Lower leg skin (tissue), 4 donors: ENCODE measurements at regions not wholly inside any gene's neighbourhood (a gene's known extent, or its start where the extent isn't known, plus 50 kb on each side); places are given as distances from the start of the nearest gene placed in this dataset.

Experiments
- DNase-seq, 2 donors: peaks; one replicate each; pipeline ENCODE4 v3.0.0-alpha.2; 2019; ENCODE audit warnings: low spot score in 2 of 2
- H3K4me3 ChIP-seq: fragments of 200-600 bp; sonication (generic); 2 replicates; pipeline ENCODE4 v1.5.1; 2017; ENCODE audit warnings: mild to moderate bottlenecking, low read depth; ENCODE audit not compliant: poor library complexity, severe bottlenecking
- POLR2A ChIP-seq, 2 donors: fragments of 450-650 bp; IDR thresholded peaks; one replicate each; pipeline ENCODE4 v1.6.1; 2016 to 2017; ENCODE audit warnings: antibody characterized with exemption in 2 of 2, mild to moderate bottlenecking in 1 of 2, moderate library complexity in 1 of 2
- WGBS, 2 donors: methylation state at CpG; one replicate each; pipeline ENCODE4 v1.1.5; 2018; 5-methylcytosine and 5-hydroxymethylcytosine counted together
- intact Hi-C: fragments of 100-400 bp; cut with DNase I; formaldehyde crosslinking; loops from one replicate; pipeline ENCODE4 v1.15.0; 2023; ENCODE audit warnings: low total_unique reads
- TF ChIP-seq, protein P1 (sequence below), 3 donors: fragments of 450-650 bp; IDR thresholded peaks; one replicate each; pipeline ENCODE4 v1.5.1; 2016; ENCODE audit warnings: antibody characterized with exemption in 3 of 3, mild to moderate bottlenecking in 3 of 3, moderate library complexity in 2 of 3

DNA sequence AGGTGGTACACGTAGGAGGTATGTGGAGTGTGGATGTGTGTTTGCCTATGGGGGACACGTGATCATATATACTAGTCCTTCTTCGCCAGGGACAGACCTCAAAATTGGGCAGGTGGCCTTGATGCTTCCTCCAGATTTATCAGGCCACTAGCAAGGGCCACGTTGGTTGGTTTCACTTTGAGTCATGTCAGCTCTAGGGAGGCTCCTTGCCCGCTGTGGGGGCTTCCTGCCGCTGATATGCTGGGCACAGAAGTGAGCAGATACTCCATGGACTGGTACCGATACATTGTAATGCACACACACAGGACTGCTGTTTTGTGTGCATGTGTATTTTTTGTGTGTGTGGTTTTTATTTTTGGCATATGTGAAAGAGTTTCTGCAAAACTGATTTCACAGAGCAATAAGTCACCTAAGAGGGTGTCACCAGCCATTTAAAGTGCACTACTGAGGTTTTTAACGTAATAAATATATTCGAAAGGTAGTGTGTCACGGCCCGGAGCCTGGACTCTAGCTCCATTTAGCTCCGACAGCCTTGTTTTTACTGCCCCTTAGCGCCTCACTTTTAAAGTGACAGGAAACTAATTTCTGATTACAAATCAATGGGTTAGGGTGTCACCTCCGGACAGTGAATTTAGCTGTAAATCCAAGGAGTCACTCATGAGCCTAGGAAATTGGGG lies 605.5 kb upstream of the SALL1 start:
- WGBS, 2 donors = 71 to 72% methylated on average over 14 of the region's 14 CpGs
- no peak for DNase-seq
- intact Hi-C loops = no loop called here
- H3K4me3 ChIP-seq = no peak overlapping the region
- TF ChIP-seq, protein P1, sequence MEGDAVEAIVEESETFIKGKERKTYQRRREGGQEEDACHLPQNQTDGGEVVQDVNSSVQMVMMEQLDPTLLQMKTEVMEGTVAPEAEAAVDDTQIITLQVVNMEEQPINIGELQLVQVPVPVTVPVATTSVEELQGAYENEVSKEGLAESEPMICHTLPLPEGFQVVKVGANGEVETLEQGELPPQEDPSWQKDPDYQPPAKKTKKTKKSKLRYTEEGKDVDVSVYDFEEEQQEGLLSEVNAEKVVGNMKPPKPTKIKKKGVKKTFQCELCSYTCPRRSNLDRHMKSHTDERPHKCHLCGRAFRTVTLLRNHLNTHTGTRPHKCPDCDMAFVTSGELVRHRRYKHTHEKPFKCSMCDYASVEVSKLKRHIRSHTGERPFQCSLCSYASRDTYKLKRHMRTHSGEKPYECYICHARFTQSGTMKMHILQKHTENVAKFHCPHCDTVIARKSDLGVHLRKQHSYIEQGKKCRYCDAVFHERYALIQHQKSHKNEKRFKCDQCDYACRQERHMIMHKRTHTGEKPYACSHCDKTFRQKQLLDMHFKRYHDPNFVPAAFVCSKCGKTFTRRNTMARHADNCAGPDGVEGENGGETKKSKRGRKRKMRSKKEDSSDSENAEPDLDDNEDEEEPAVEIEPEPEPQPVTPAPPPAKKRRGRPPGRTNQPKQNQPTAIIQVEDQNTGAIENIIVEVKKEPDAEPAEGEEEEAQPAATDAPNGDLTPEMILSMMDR (IDR thresholded peaks at IDR 0.05) = no peak
- TF ChIP-seq POLR2A (IDR thresholded peaks at IDR 0.05) = no peak

DNA sequence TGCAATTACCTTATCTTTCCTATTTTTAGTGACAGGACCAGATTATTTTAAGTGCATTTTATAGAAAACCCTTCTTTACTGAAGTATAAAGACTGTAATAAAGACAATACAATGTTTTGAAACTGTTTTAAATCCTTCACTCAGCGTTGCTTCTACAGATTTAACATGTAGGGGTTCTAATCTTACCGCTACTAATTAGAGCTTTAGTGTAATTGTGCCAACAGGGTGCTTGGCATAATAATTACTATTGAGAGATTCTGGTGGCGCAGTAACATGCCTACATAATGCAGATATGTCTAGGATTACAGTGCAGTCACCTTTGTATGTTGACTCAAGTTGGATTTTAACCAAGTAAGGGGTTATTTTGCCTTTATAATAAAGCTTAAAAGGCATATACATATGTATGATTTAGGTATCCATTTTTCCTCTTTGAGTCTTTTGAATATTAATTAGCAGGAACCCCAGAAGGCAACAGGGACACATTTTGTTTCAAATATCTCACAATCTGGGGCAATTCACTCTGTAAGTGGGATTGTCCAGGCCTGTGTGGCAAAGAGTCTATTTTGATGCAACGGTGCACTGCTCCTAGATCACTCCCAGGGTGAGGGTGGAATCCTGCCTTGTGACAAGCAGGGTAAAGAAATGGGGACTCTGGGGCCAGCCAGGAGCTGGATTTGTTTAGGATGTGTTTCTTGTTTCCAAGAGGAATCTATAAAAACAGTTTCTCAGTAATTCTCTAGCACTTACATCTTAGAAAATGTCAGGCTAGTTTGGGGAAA lies 604.7 kb upstream of the SALL1 start:
- WGBS, 2 donors = 54 to 58% methylated on average over 4 of the region's 4 CpGs
- H3K4me3 ChIP-seq = no peak overlapping the region
- DNase-seq = no peak
- TF ChIP-seq, protein P1 (IDR thresholded peaks at IDR 0.05) = no peak
- intact Hi-C loops = no loop called here

DNA sequence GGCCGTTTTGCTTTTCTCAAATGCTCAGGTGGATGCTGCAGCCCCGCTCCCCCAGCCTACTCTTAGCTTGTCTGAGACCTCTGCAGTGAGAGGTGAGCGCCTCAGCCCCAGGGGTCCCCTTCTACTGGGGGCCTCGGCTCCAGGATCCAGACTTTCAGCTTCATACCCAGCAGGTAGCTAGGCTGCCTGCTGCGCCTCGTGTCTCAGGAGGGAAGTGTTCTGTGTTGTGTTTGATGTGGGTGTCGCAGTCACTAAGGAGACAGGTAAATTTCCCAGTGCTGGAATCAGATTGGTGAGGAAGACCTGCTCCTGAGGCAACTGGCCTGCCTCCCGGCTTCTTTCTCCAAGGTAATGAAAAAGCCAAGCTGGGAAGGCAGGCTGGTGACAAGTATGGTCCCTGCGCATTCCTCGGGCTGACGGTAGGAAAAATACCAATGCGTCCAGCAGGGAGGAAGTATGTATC lies 604.0 kb upstream of the SALL1 start:
- WGBS, 2 donors = 23 to 30% methylated on average over 12 of the region's 12 CpGs
- intact Hi-C loops = no loop called here

DNA sequence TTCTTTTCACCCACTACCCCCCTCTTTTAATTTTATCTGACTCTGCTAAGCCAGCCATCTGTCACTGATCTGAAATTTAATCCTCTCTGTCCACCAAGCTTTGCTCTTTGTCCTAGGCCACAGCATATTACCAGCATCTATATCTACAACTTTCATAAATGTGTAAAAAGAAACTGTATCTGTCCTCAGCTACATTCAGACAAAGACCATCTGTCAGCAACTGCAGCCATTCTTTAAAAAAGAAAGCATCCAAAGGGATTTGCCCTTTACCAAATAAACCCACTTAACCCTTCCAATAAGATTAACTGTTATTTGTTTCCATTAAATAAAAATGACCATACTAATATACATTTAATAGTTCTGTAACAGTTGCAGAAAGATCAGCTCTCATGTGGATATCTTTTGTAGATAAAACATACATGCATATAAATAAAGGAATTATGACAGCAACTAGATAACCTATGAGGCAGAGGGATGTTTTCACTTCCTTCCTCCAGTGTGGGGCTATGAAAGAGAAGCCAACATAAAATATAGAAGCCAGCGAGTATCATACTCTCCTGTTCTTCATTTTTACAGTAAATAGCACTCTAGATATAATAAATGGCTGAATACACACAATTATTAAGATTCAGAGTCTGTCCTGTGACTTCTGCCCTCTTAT lies 602.5 kb upstream of the SALL1 start:
- intact Hi-C loops = no loop called here
- 59 to 70% methylated on average over 1 of the region's 1 CpG for WGBS, 2 donors
- no peak for TF ChIP-seq POLR2A (IDR thresholded peaks at IDR 0.05)
- TF ChIP-seq, protein P1 (IDR thresholded peaks at IDR 0.05) = no peak
- no peak overlapping the region for H3K4me3 ChIP-seq
- no peak for DNase-seq

More for the DNA sequence above, 604.0 kb upstream of the SALL1 start:
- TF ChIP-seq, protein P1 (IDR thresholded peaks at IDR 0.05) = no peak
- no peak for TF ChIP-seq POLR2A (IDR thresholded peaks at IDR 0.05)
- DNase-seq = no peak
- no peak overlapping the region for H3K4me3 ChIP-seq

DNA sequence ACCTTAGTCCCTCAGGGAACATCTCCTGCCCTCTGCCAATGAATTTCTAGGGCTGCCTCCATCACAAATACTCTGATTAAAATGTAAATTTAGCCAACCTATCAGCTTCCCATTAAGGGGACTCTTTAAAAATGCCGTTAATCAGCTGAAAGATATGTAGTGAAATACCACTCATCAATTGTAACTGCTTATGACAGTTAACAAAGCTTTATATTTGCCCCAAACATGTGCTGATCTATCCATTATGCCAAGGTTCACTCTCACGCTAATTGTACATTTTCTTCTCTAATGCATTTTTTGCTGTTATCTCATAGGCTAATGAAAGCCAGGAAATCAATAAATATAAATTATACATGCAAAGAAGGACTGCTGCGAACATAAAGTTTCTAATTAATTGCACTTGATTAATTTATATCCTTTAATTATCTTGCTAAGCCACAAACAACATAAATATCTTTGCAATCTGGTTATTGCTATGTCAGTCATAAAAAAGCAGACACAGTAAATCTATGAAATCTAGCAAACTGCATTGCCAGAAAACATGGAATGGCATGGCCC lies 601.4 kb upstream of the SALL1 start:
- TF ChIP-seq, protein P1 (IDR thresholded peaks at IDR 0.05) = no peak
- no peak for TF ChIP-seq POLR2A (IDR thresholded peaks at IDR 0.05)
- intact Hi-C loops = no loop called here

More for the DNA sequence above, 601.4 kb upstream of the SALL1 start:
- DNase-seq = no peak
- no peak overlapping the region for H3K4me3 ChIP-seq
- 74 to 84% methylated on average over 3 of the region's 3 CpGs for WGBS, 2 donors
